GM23338 (cell line): ENCODE measurements at regions not wholly inside any gene's neighbourhood (a gene's known extent, or its start where the extent isn't known, plus 50 kb on each side); places are given as distances from the start of the nearest gene placed in this dataset.

Experiments
- ATAC-seq: fragments of 200-7000 bp; cut with Tn5 transposase; 3 replicates; pipeline ENCODE4 v1.9.1; 2020
- DNase-seq: peaks from one replicate; pipeline ENCODE4 v3.0.0-alpha.2; 2015; ENCODE audit warnings: low spot score
- H2AFZ ChIP-seq: fragments of 200-600 bp; sonication (generic); 2 replicates; pipeline ENCODE4 v1.8.0; 2016; ENCODE audit warnings: antibody characterized with exemption, mild to moderate bottlenecking, moderate library complexity
- H3F3A ChIP-seq: fragments of 200-600 bp; sonication (generic); replicated peaks from 2 replicates; pipeline ENCODE4 v1.8.0; 2017; ENCODE audit warnings: antibody characterized with exemption, mixed run types, low read depth
- H3K27ac ChIP-seq: fragments of 200-600 bp; sonication (generic); 2 replicates; pipeline ENCODE4 v1.6.1; 2016; ENCODE audit warnings: low read depth
- H3K27me3 ChIP-seq: fragments of 200-600 bp; sonication (generic); 2 replicates; pipeline ENCODE4 v1.8.0; 2016; ENCODE audit warnings: mild to moderate bottlenecking, mixed run types, moderate library complexity; ENCODE audit not compliant: insufficient read depth
- H3K36me3 ChIP-seq: fragments of 200-600 bp; sonication (generic); 2 replicates; pipeline ENCODE4 v1.8.0; 2016; ENCODE audit warnings: mild to moderate bottlenecking; ENCODE audit not compliant: insufficient read depth
- H3K4me1 ChIP-seq: fragments of 200-600 bp; sonication (generic); 2 replicates; pipeline ENCODE4 v1.8.0; 2016; ENCODE audit warnings: mild to moderate bottlenecking, moderate library complexity; ENCODE audit not compliant: insufficient read depth
- H3K4me2 ChIP-seq: fragments of 200-600 bp; sonication (generic); 2 replicates; pipeline ENCODE4 v1.7.1; 2017; ENCODE audit warnings: mixed run types
- H3K4me3 ChIP-seq: fragments of 200-600 bp; sonication (generic); 2 replicates; pipeline ENCODE4 v1.6.1; 2016; ENCODE audit warnings: mixed run types
- H3K79me2 ChIP-seq: fragments of 200-600 bp; sonication (generic); replicated peaks from 2 replicates; pipeline ENCODE4 v1.8.0; 2017; ENCODE audit warnings: mild to moderate bottlenecking; ENCODE audit not compliant: insufficient read depth
- H3K9me2 ChIP-seq: fragments of 200-600 bp; sonication (generic); 2 replicates; pipeline ENCODE4 v1.8.0; 2017; ENCODE audit not compliant: insufficient read depth
- H4K20me1 ChIP-seq: fragments of 200-600 bp; sonication (generic); replicated peaks from 2 replicates; pipeline ENCODE4 v1.8.0; 2017; ENCODE audit warnings: mild to moderate bottlenecking; ENCODE audit not compliant: insufficient read depth
- H3K27ac Mint-ChIP-seq: 2 replicates; pipeline ENCODE4 v1.8.0; 2020; ENCODE audit warnings: inconsistent platforms, mild to moderate bottlenecking, moderate library complexity, mixed read lengths
- H3K27me3 Mint-ChIP-seq: 3 replicates; pipeline ENCODE4 v1.8.0; 2022; ENCODE audit warnings: low read depth, mild to moderate bottlenecking, moderate library complexity, mixed read lengths, inconsistent platforms; ENCODE audit not compliant: insufficient read depth, poor library complexity
- H3K36me3 Mint-ChIP-seq: 3 replicates; pipeline ENCODE4 v1.8.0; 2021; ENCODE audit warnings: low read depth, mild to moderate bottlenecking, inconsistent platforms, moderate library complexity, mixed read lengths
- H3K4me1 Mint-ChIP-seq: 3 replicates; pipeline ENCODE4 v1.8.0; 2020; ENCODE audit warnings: mild to moderate bottlenecking, inconsistent platforms, mixed read lengths
- H3K4me3 Mint-ChIP-seq: 3 replicates; pipeline ENCODE4 v1.8.0; 2021; ENCODE audit warnings: moderate library complexity, mild to moderate bottlenecking, inconsistent platforms, mixed read lengths
- H3K9me3 Mint-ChIP-seq: 3 replicates; pipeline ENCODE4 v1.8.0; 2020; ENCODE audit warnings: moderate library complexity, mild to moderate bottlenecking, inconsistent platforms, mixed read lengths
- CREB1 ChIP-seq: fragments of 250-450 bp; sonication (Bioruptor Pico); IDR thresholded peaks from 2 replicates; pipeline ENCODE4 v1.5.0; 2020; ENCODE audit warnings: low read depth, mild to moderate bottlenecking, moderate library complexity
- ETS1 ChIP-seq: IDR thresholded peaks from 2 replicates; pipeline ENCODE4 v1.6.1; 2016; ENCODE audit warnings: antibody characterized with exemption
- JUNB ChIP-seq: IDR thresholded peaks from one replicate; pipeline ENCODE4 v1.6.1; 2016; ENCODE audit warnings: antibody characterized with exemption; ENCODE audit not compliant: unreplicated experiment
- REST ChIP-seq: IDR thresholded peaks from one replicate; pipeline ENCODE4 v1.6.1; 2018; ENCODE audit warnings: antibody characterized with exemption; ENCODE audit not compliant: unreplicated experiment
- STAT1 ChIP-seq: IDR thresholded peaks from one replicate; pipeline ENCODE4 v1.6.1; 2016; ENCODE audit warnings: antibody characterized with exemption; ENCODE audit not compliant: unreplicated experiment
- ZNF462 ChIP-seq: fragments of 250-450 bp; sonication (Bioruptor Pico); IDR thresholded peaks from 2 replicates; pipeline ENCODE4 v1.5.0; 2020; ENCODE audit warnings: mild to moderate bottlenecking, moderate library complexity

GRCh38 chr5:68147659-68148058 is 67.9 kb upstream of the PIK3R1 start:
- H3K27ac ChIP-seq: no peak overlapping the region
- no peaks in the 10 kb centered on the region for H3K27me3 ChIP-seq
- H3K79me2 ChIP-seq: no peaks in the 10 kb centered on the region
- H3K4me1 Mint-ChIP-seq: no peaks in the 10 kb centered on the region
- TF ChIP-seq CREB1 (CRISPR knock-in tag) (no peak), REST (no peak), STAT1 (no peak), ETS1 (no peak), ZNF462 (CRISPR knock-in tag) (no peak), JUNB (no peak)
- no peaks in the 10 kb centered on the region for H4K20me1 ChIP-seq
- ATAC-seq (no peak), DNase-seq (no peak)
- peaks cover 7% of the 10 kb centered on the region; the same call in 2 of the 3 replicates for H3K36me3 Mint-ChIP-seq
- H3K4me3 Mint-ChIP-seq: no peak overlapping the region
- no peak overlapping the region for H3K27ac Mint-ChIP-seq
- no peak overlapping the region for H3K4me3 ChIP-seq
- no peaks in the 10 kb centered on the region for H3F3A ChIP-seq
- no peaks in the 10 kb centered on the region for H3K4me1 ChIP-seq
- H3K4me2 ChIP-seq: no peak overlapping the region
- peaks cover 6% of the 10 kb centered on the region; the same call in 1 of the 2 replicates for H3K9me2 ChIP-seq
- no peaks in the 10 kb centered on the region for H3K27me3 Mint-ChIP-seq
- H3K36me3 ChIP-seq: no peaks in the 10 kb centered on the region
- no peak overlapping the region for H2AFZ ChIP-seq
- peaks cover 16% of the 10 kb centered on the region for H3K9me3 Mint-ChIP-seq
